GM12891 (cell line): ENCODE measurements at regions not wholly inside any gene's neighbourhood (a gene's known extent, or its start where the extent isn't known, plus 50 kb on each side); places are given as distances from the start of the nearest gene placed in this dataset.

Experiments used
- PAX5 ChIP-seq: IDR thresholded peaks from 2 replicates; pipeline ENCODE4 v1.6.1; 2011; ENCODE audit warnings: low read length, moderate library complexity, mild to moderate bottlenecking; ENCODE audit not compliant: insufficient read depth, severe bottlenecking
- POLR2A ChIP-seq: IDR thresholded peaks from 2 replicates; pipeline ENCODE4 v1.6.1; 2011; ENCODE audit warnings: low read depth, low read length, control low read depth
- POLR2AphosphoS5 ChIP-seq: IDR thresholded peaks from 2 replicates; pipeline ENCODE4 v1.6.1; 2011; ENCODE audit warnings: low read depth, low read length, control low read depth
- POU2F2 ChIP-seq: IDR thresholded peaks from 2 replicates; pipeline ENCODE4 v1.6.1; 2011; ENCODE audit warnings: low read depth, mild to moderate bottlenecking, control low read depth, low read length, moderate library complexity
- SPI1 ChIP-seq: IDR thresholded peaks from 2 replicates; pipeline ENCODE4 v1.6.1; 2011; ENCODE audit warnings: low read depth, low read length, control low read depth
- TAF1 ChIP-seq: IDR thresholded peaks from 2 replicates; pipeline ENCODE4 v1.6.1; 2011; ENCODE audit warnings: low read depth, low read length, control low read depth

DNA sequence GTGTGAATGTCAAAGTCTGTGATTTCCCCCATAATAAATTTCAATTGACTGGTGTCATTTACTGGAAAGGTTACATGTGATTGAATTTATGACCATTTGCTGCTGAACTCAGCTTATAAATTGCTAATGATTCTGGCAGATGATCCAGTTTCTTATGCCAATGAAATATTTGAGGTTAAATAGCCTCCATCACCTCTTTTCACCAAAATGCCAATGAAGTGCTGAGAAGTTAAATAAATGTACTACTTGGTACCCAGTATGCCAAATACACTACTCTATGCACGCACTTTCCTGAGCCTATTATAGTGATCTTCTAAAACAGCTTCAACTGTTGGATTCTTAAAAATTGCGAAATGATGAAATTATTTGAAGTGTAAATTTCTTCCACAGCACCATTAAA lies 741.4 kb downstream of the PLA2G4A start:
- TF ChIP-seq POLR2A (no peak), POLR2AphosphoS5 (no peak), SPI1 (no peak), TAF1 (no peak), POU2F2 (no peak), PAX5 (no peak)
